Epithelial cell of esophagus (primary cell): ENCODE measurements at regions not wholly inside any gene's neighbourhood (a gene's known extent, or its start where the extent isn't known, plus 50 kb on each side); places are given as distances from the start of the nearest gene placed in this dataset.
A peak's percentile ranks its signal among the peaks of the same experiment; 100 is the strongest.

ENCODE experiments used
- DNase-seq: peaks from one replicate; pipeline ENCODE4 v3.0.0; 2010; ENCODE audit warnings: low read depth
- H3K4me3 ChIP-seq: 2 replicates; pipeline ENCODE4 v1.5.1; 2011; ENCODE audit warnings: mild to moderate bottlenecking, low read length, control low read depth
- CTCF ChIP-seq: IDR thresholded peaks from 2 replicates; pipeline ENCODE4 v1.5.1; 2011; ENCODE audit warnings: low read depth, mild to moderate bottlenecking, low read length, control low read depth, inconsistent platforms; ENCODE audit not compliant: insufficient read depth; ENCODE audit errors: missing control alignments

DNA sequence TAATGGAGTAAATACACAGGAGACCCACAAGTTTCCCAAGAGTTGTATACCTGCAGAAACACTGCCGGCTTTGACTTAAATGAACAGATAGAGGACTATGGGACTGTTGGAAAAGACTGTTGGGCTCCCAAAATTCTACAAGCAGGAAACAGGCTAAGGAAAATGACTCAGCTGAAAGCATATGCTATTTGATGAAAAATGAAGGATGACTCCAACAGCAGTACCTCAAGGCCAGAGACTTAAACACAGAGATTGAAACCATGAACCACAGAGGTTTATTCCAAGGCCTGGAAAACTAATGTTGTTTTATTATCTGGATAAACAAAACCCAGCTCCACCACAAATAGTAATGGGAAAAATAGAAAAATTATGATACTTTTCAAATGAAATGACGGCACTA lies 187.7 kb downstream of the TNFSF18 start:
- no peak overlapping the region for H3K4me3 ChIP-seq
- DNase-seq = no peak
- TF ChIP-seq CTCF = no peak

- no peak overlapping the region for H3K4me3 ChIP-seq
- TF ChIP-seq CTCF = no peak
- DNase-seq = no peak
Observed at GRCh38 chr1:172867216-172867818, 183.4 kb downstream of the TNFSF18 start.

DNA sequence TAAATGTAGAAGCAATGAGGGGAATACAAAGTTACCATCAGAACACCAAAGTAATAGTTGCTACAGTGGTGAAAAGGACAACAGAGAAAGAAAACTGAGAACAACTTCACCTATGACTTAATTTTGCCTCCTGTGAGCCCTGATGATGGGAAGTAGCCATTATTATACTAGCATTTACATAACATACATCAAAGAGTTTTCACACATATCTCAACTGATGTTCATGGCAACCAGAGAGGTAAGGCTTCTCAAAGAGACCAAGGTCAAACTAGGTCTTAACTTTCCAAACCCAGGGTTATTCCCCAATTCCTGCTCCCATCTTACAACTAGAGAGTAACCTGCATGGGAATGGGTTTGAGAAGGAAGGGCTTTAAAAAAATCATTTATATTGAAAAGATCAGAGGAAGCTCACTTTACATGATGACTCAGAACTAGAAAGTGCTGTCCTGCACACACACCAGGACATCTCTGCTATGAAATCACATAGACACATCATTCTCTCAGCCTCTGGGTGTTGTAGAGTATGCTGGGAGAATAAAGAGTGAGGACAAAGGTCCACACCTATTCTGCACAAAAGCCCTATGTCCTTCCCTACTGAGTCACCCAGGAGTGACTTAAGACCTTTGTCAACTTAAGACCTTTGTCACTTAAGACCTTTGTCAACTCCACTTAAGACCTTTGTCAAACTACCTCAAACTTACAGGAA lies 179.7 kb downstream of the TNFSF18 start:
- no peak for TF ChIP-seq CTCF
- DNase-seq = peak; percentile 63
- no peak overlapping the region for H3K4me3 ChIP-seq

DNA sequence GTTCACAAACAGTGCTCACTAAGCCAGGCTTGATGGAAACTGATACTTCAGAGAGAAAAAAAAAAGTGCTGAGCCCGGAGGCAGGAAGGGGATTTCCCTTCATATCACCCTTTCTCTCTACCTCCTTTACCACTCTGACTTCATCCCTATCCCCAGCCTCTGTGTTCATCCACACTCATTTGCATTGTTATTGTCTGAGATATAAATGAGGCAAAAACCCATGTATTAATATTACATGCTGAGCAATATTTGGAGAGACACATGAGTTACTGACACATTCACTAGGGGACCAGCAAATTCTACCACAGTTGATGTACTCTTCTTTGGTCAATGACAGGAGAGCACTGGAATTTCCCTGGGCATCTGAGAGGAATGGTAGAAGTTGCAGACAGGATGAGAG lies 175.8 kb downstream of the TNFSF18 start:
- DNase-seq = peak; percentile 41
- TF ChIP-seq CTCF = no peak
- no peak overlapping the region for H3K4me3 ChIP-seq

- H3K4me3 ChIP-seq = no peak overlapping the region
- no peak for DNase-seq
- TF ChIP-seq CTCF = no peak
Observed at GRCh38 chr1:172875892-172876291, 174.8 kb downstream of the TNFSF18 start.

DNA sequence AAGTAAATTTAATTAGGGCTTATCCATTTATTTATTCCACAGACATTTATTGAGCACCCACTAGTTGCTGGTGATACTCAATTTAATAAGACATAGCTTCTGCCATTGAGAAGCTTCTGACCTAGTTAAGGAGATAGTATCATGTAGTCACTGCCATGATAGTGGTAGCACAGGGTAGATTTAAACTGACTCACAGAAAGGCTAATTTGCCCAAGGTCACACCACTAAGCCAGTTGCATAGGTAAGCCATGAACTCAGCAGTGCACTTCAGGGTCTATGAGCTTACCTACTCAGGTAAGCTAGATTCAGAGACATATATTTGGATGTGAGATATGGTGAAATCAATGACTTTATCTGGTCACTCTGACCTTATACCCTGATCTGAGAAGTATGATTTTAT lies 168.4 kb downstream of the TNFSF18 start:
- H3K4me3 ChIP-seq = no peak overlapping the region
- no peak for TF ChIP-seq CTCF
- no peak for DNase-seq
